Kasumi-1 (cell line): ENCODE measurements at regions not wholly inside any gene's neighbourhood (a gene's known extent, or its start where the extent isn't known, plus 50 kb on each side); places are given as distances from the start of the nearest gene placed in this dataset.

Experiments
- DNase-seq, 2 experiments: peaks; one replicate each; lab custom pipeline; 2025; lab: John Stamatoyannopoulos, UW

GRCh38 chr6:16851044-16851540 lies 89.8 kb upstream of the ATXN1 start:
- no peak for DNase-seq

- DNase-seq = no peak
Measured at GRCh38 chr6:16850681-16851026, 89.4 kb upstream of the ATXN1 start.

GRCh38 chr6:16849988-16850680 lies 88.9 kb upstream of the ATXN1 start:
- DNase-seq = no peak

GRCh38 chr6:16849280-16849987 lies 88.2 kb upstream of the ATXN1 start:
- no peak for DNase-seq

GRCh38 chr6:16846399-16846778 lies 85.1 kb upstream of the ATXN1 start:
- DNase-seq = no peak

- no peak for DNase-seq
Measured at GRCh38 chr6:16844183-16844582, 82.9 kb upstream of the ATXN1 start.

- no peak for DNase-seq
Measured at GRCh38 chr6:16842676-16843075, 81.4 kb upstream of the ATXN1 start.

- DNase-seq = no peak
Measured at GRCh38 chr6:16841241-16841640, 80.0 kb upstream of the ATXN1 start.

- DNase-seq = no peak
Measured at GRCh38 chr6:16840725-16841124, 79.5 kb upstream of the ATXN1 start.

- no peak for DNase-seq
Measured at GRCh38 chr6:16840291-16840690, 79.0 kb upstream of the ATXN1 start.

- DNase-seq = no peak
Measured at GRCh38 chr6:16839631-16840179, 78.4 kb upstream of the ATXN1 start.

GRCh38 chr6:16837217-16837972 lies 76.1 kb upstream of the ATXN1 start:
- DNase-seq = no peak

- no peak for DNase-seq
Measured at GRCh38 chr6:16836144-16836981, 75.1 kb upstream of the ATXN1 start.

GRCh38 chr6:16834242-16834641 lies 73.0 kb upstream of the ATXN1 start:
- DNase-seq = no peak

- no peak for DNase-seq
Measured at GRCh38 chr6:16832721-16833120, 71.5 kb upstream of the ATXN1 start.

- no peak for DNase-seq
Measured at GRCh38 chr6:16832043-16832567, 70.8 kb upstream of the ATXN1 start.

- no peak for DNase-seq
Measured at GRCh38 chr6:16831136-16831535, 69.9 kb upstream of the ATXN1 start.

GRCh38 chr6:16828058-16828457 lies 66.8 kb upstream of the ATXN1 start:
- DNase-seq = no peak

GRCh38 chr6:16827627-16828026 lies 66.4 kb upstream of the ATXN1 start:
- DNase-seq = no peak

GRCh38 chr6:16825784-16826183 lies 64.5 kb upstream of the ATXN1 start:
- no peak for DNase-seq
